HG02571 (cell line): ENCODE measurements at regions not wholly inside any gene's neighbourhood (a gene's known extent, or its start where the extent isn't known, plus 50 kb on each side); places are given as distances from the start of the nearest gene placed in this dataset.

Experiments used
- ATAC-seq: cut with Tn5 transposase; IDR thresholded peaks from one replicate; pipeline ENCODE4 v1.9.1; 2021; ENCODE audit warnings: mild to moderate bottlenecking, moderate library complexity; ENCODE audit not compliant: unreplicated experiment

- no peak for ATAC-seq
Observed at GRCh38 chr2:14288016-14288415, 344.5 kb upstream of the LRATD1 start.

- ATAC-seq: no peak
Observed at GRCh38 chr2:14292964-14293363, 339.6 kb upstream of the LRATD1 start.

GRCh38 chr2:14297340-14297739 is 335.2 kb upstream of the LRATD1 start:
- ATAC-seq: no peak

GRCh38 chr2:14297906-14298305 is 334.6 kb upstream of the LRATD1 start:
- ATAC-seq: no peak

- no peak for ATAC-seq
Observed at GRCh38 chr2:14301331-14301730, 331.2 kb upstream of the LRATD1 start.

GRCh38 chr2:14303366-14304115 is 329.0 kb upstream of the LRATD1 start:
- peak; percentile 82 for ATAC-seq

- no peak for ATAC-seq
Observed at GRCh38 chr2:14304326-14304725, 328.2 kb upstream of the LRATD1 start.

GRCh38 chr2:14306268-14306861 is 326.2 kb upstream of the LRATD1 start:
- ATAC-seq: peak; percentile 51

- ATAC-seq: no peak
Observed at GRCh38 chr2:14313341-14313740, 319.2 kb upstream of the LRATD1 start.

- no peak for ATAC-seq
Observed at GRCh38 chr2:14316594-14316993, 315.9 kb upstream of the LRATD1 start.

- ATAC-seq: no peak
Observed at GRCh38 chr2:14321357-14321756, 311.2 kb upstream of the LRATD1 start.

GRCh38 chr2:14322306-14322705 is 310.2 kb upstream of the LRATD1 start:
- no peak for ATAC-seq

GRCh38 chr2:14324308-14324707 is 308.2 kb upstream of the LRATD1 start:
- no peak for ATAC-seq

- no peak for ATAC-seq
Observed at GRCh38 chr2:14330884-14331283, 301.6 kb upstream of the LRATD1 start.

- no peak for ATAC-seq
Observed at GRCh38 chr2:14336759-14337382, 295.6 kb upstream of the LRATD1 start.

- ATAC-seq: no peak
Observed at GRCh38 chr2:14340703-14341102, 291.8 kb upstream of the LRATD1 start.

GRCh38 chr2:14342313-14342712 is 290.2 kb upstream of the LRATD1 start:
- ATAC-seq: no peak

- ATAC-seq: no peak
Observed at GRCh38 chr2:14344355-14344754, 288.2 kb upstream of the LRATD1 start.

- no peak for ATAC-seq
Observed at GRCh38 chr2:14348247-14348646, 284.3 kb upstream of the LRATD1 start.

GRCh38 chr2:14350856-14351255 is 281.7 kb upstream of the LRATD1 start:
- ATAC-seq: no peak

GRCh38 chr2:14352067-14352466 is 280.4 kb upstream of the LRATD1 start:
- no peak for ATAC-seq

- no peak for ATAC-seq
Observed at GRCh38 chr2:14354231-14354630, 278.3 kb upstream of the LRATD1 start.
